ENCODE measurements at regions not wholly inside any gene's neighbourhood (a gene's known extent, or its start where the extent isn't known, plus 50 kb on each side); places are given as distances from the start of the nearest gene placed in this dataset.

GRCh38 chr11:26096451-26096850, 235.5 kb upstream of the ANO3 start:
- TF ChIP-seq, protein P1, sequence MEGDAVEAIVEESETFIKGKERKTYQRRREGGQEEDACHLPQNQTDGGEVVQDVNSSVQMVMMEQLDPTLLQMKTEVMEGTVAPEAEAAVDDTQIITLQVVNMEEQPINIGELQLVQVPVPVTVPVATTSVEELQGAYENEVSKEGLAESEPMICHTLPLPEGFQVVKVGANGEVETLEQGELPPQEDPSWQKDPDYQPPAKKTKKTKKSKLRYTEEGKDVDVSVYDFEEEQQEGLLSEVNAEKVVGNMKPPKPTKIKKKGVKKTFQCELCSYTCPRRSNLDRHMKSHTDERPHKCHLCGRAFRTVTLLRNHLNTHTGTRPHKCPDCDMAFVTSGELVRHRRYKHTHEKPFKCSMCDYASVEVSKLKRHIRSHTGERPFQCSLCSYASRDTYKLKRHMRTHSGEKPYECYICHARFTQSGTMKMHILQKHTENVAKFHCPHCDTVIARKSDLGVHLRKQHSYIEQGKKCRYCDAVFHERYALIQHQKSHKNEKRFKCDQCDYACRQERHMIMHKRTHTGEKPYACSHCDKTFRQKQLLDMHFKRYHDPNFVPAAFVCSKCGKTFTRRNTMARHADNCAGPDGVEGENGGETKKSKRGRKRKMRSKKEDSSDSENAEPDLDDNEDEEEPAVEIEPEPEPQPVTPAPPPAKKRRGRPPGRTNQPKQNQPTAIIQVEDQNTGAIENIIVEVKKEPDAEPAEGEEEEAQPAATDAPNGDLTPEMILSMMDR (IDR thresholded peaks at IDR 0.05; ENCODE audit: insufficient read depth, low read depth, low read length, missing control alignments), result no peak
- H3K4me3 ChIP-seq (ENCODE audit: low read length), result no peak overlapping the region
- DNase-seq (ENCODE audit: low read depth), result no peak

GRCh38 chr11:26102325-26102724, 229.6 kb upstream of the ANO3 start:
- no peak for DNase-seq (ENCODE audit: low read depth)
- TF ChIP-seq, protein P1 (IDR thresholded peaks at IDR 0.05; ENCODE audit: insufficient read depth, low read depth, low read length, missing control alignments), result no peak
- H3K4me3 ChIP-seq (ENCODE audit: low read length), result no peak overlapping the region

DNA sequence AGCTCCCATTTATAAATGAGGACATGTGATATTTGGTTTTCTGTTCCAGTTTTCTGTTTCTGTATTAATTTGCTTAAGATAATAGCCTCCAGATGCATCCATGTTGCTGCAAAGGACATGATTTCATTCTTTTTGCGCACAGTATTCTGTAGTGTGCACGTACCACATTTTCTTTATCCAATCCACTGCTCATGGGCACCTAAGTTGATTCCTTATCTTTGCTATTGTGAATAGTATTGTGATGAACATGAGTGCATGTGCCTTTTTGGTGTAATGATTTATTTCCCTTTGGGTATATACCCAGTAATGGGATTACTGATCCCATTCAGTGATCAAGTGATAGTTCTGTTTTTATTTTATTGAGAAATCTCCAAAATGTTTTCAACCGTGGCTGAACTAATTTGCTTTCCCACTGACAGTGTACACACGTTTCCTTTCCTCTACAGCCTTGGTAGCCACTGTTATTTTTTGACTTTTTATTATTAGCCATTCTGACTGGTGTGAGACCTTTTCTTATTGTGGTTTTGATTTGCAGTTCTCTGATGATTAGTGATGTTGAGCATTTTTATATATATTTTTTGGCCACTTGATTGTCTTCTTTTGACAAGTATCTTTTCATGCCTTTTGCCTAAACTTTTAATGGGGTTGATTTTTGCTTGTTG, 226.0 kb upstream of the ANO3 start:
- TF ChIP-seq, protein P1 (IDR thresholded peaks at IDR 0.05; ENCODE audit: insufficient read depth, low read depth, low read length, missing control alignments), result no peak
- no peak for DNase-seq (ENCODE audit: low read depth)
- no peak overlapping the region for H3K4me3 ChIP-seq (ENCODE audit: low read length)

- H3K4me3 ChIP-seq (ENCODE audit: low read length), result no peak overlapping the region
- no peak for DNase-seq (ENCODE audit: low read depth)
- TF ChIP-seq, protein P1 (IDR thresholded peaks at IDR 0.05; ENCODE audit: insufficient read depth, low read depth, low read length, missing control alignments), result no peak
Measured at GRCh38 chr11:26106726-26107125, 225.2 kb upstream of the ANO3 start.

- TF ChIP-seq, protein P1 (IDR thresholded peaks at IDR 0.05; ENCODE audit: insufficient read depth, low read depth, low read length, missing control alignments), result no peak
- no peak for DNase-seq (ENCODE audit: low read depth)
- H3K4me3 ChIP-seq (ENCODE audit: low read length), result no peak overlapping the region
Measured at GRCh38 chr11:26109658-26110368, 222.1 kb upstream of the ANO3 start.

- no peak overlapping the region for H3K4me3 ChIP-seq (ENCODE audit: low read length)
- DNase-seq (ENCODE audit: low read depth), result no peak
- TF ChIP-seq, protein P1 (IDR thresholded peaks at IDR 0.05; ENCODE audit: insufficient read depth, low read depth, low read length, missing control alignments), result no peak
Measured at GRCh38 chr11:26112264-26112663, 219.7 kb upstream of the ANO3 start.

Measured in epithelial cell of esophagus (primary cell).